PC-9 (cell line): ENCODE measurements at regions not wholly inside any gene's neighbourhood (a gene's known extent, or its start where the extent isn't known, plus 50 kb on each side); places are given as distances from the start of the nearest gene placed in this dataset.
A peak's percentile ranks its signal among the peaks of the same experiment; 100 is the strongest.

Experiments used
- BruUV-seq: library from RNA; stranded (reverse); fragments of 400-500 nt; replicated peaks from 2 replicates; lab custom pipeline; 2021; lab: Mats Ljungman, UMichigan
- CTCF ChIA-PET: fragments of 300-600 bp; sonication (Branson Sonifier 250); formaldehyde crosslinking; loops from one replicate; lab custom pipeline; 2022; ENCODE audit warnings: antibody characterized with exemption; lab: Charles Lee
- POLR2A ChIA-PET: fragments of 300-600 bp; sonication (Branson Sonifier 250); formaldehyde crosslinking; loops from one replicate; lab custom pipeline; 2022; ENCODE audit warnings: antibody characterized with exemption; ENCODE audit not compliant: unreplicated experiment; lab: Charles Lee
- DNase-seq, 2 experiments: peaks; one replicate each; pipeline versions ENCODE4 v3.0.0 to v3.0.0-alpha.2; 2015 to 2022; ENCODE audit warnings: mixed read lengths in 1 of 2
- H2AFZ ChIP-seq: fragments of 200-600 bp; sonication (generic); 2 replicates; pipeline ENCODE4 v1.8.1; 2017; ENCODE audit warnings: antibody characterized with exemption
- H3F3A ChIP-seq: fragments of 200-600 bp; sonication (generic); 2 replicates; pipeline ENCODE4 v1.8.1; 2017; ENCODE audit warnings: antibody characterized with exemption, mild to moderate bottlenecking, low read depth; ENCODE audit not compliant: insufficient read depth
- H3K27ac ChIP-seq: fragments of 200-600 bp; sonication (generic); 2 replicates; pipeline ENCODE4 v1.6.1; 2016; ENCODE audit warnings: mixed run types
- H3K27me3 ChIP-seq: fragments of 200-600 bp; sonication (generic); 2 replicates; pipeline ENCODE4 v1.6.1; 2016; ENCODE audit warnings: low read depth, mixed run types; ENCODE audit not compliant: insufficient read depth
- H3K36me3 ChIP-seq: fragments of 200-600 bp; sonication (generic); 2 replicates; pipeline ENCODE4 v1.6.1; 2016; ENCODE audit warnings: low read depth, mixed run types
- H3K4me1 ChIP-seq: fragments of 200-600 bp; sonication (generic); replicated peaks from 2 replicates; pipeline ENCODE4 v1.6.1; 2016; ENCODE audit warnings: mixed run types; ENCODE audit not compliant: insufficient read depth
- H3K4me2 ChIP-seq: fragments of 200-600 bp; sonication (generic); 2 replicates; pipeline ENCODE4 v1.6.1; 2017; ENCODE audit warnings: mixed run types
- H3K4me3 ChIP-seq: fragments of 200-600 bp; sonication (generic); 2 replicates; pipeline ENCODE4 v1.6.1; 2016; ENCODE audit warnings: mixed run types
- H3K79me2 ChIP-seq: fragments of 200-600 bp; sonication (generic); 2 replicates; pipeline ENCODE4 v1.6.1; 2017; ENCODE audit warnings: low read depth, mixed run types
- H3K9me2 ChIP-seq: fragments of 200-600 bp; sonication (generic); 2 replicates; pipeline ENCODE4 v1.8.1; 2017; ENCODE audit warnings: mild to moderate bottlenecking; ENCODE audit not compliant: insufficient read depth
- H3K9me3 ChIP-seq: fragments of 200-600 bp; sonication (generic); 2 replicates; pipeline ENCODE4 v1.8.1; 2016; ENCODE audit warnings: low read depth; ENCODE audit not compliant: insufficient read depth
- H4K20me1 ChIP-seq: fragments of 200-600 bp; sonication (generic); 2 replicates; pipeline ENCODE4 v1.8.1; 2017; ENCODE audit not compliant: insufficient read depth
- EZH2 ChIP-seq: fragments of 200-600 bp; sonication (generic); IDR thresholded peaks from 2 replicates; pipeline ENCODE4 v1.8.0; 2017; ENCODE audit warnings: antibody characterized with exemption, low read depth
- intact Hi-C: fragments of 100-400 bp; cut with micrococcal nuclease; formaldehyde crosslinking; loops from one replicate; pipeline ENCODE4 v1.10.0; 2022; ENCODE audit not compliant: unreplicated experiment
- TF ChIP-seq, protein P1 (sequence below): fragments of 200-600 bp; sonication (generic); conservative IDR thresholded peaks from 2 replicates; pipeline ENCODE4 v1.6.1; 2017; ENCODE audit warnings: mixed run types, antibody characterized with exemption, mild to moderate bottlenecking, moderate library complexity

DNA sequence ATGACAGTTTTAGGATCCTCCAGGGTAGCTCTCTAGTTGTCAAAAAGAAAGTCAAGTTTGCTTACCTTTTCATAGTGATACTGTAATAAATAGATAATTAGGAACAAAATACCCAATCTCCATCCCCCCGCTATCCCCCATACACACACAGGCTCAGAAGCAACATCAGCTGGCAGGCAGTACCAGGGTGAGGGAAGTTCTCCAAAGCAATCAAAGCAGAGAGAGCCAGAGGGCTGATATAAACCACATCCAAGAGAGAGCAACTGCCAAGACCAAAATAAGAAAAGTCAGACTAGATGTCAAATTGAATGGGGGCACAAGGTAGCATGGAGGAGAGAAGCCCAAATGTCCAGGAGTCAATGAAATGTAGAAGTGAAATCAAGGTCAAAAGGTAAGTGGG is 80.2 kb upstream of the PTPRR start:
- CTCF ChIA-PET = no interaction called here
- DNase-seq = no peak
- no TSS peak for BruUV-seq
- H3K79me2 ChIP-seq = no peaks in the 10 kb centered on the region
- no peak overlapping the region for H3K4me3 ChIP-seq
- H3K36me3 ChIP-seq = no peaks in the 10 kb centered on the region
- TF ChIP-seq, protein P1, sequence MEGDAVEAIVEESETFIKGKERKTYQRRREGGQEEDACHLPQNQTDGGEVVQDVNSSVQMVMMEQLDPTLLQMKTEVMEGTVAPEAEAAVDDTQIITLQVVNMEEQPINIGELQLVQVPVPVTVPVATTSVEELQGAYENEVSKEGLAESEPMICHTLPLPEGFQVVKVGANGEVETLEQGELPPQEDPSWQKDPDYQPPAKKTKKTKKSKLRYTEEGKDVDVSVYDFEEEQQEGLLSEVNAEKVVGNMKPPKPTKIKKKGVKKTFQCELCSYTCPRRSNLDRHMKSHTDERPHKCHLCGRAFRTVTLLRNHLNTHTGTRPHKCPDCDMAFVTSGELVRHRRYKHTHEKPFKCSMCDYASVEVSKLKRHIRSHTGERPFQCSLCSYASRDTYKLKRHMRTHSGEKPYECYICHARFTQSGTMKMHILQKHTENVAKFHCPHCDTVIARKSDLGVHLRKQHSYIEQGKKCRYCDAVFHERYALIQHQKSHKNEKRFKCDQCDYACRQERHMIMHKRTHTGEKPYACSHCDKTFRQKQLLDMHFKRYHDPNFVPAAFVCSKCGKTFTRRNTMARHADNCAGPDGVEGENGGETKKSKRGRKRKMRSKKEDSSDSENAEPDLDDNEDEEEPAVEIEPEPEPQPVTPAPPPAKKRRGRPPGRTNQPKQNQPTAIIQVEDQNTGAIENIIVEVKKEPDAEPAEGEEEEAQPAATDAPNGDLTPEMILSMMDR = no peak
- no peak for TF ChIP-seq EZH2
- intact Hi-C loops = no loop called here
- H2AFZ ChIP-seq = no peak overlapping the region
- no peaks in the 10 kb centered on the region for H3F3A ChIP-seq
- no peak overlapping the region for H3K27ac ChIP-seq
- no peak overlapping the region for H3K4me2 ChIP-seq
- no peaks in the 10 kb centered on the region for H4K20me1 ChIP-seq
- no peaks in the 10 kb centered on the region for H3K4me1 ChIP-seq
- H3K9me3 ChIP-seq = no peaks in the 10 kb centered on the region
- H3K9me2 ChIP-seq = no peaks in the 10 kb centered on the region
- H3K27me3 ChIP-seq = no peaks in the 10 kb centered on the region
- POLR2A ChIA-PET = no interaction called here

DNA sequence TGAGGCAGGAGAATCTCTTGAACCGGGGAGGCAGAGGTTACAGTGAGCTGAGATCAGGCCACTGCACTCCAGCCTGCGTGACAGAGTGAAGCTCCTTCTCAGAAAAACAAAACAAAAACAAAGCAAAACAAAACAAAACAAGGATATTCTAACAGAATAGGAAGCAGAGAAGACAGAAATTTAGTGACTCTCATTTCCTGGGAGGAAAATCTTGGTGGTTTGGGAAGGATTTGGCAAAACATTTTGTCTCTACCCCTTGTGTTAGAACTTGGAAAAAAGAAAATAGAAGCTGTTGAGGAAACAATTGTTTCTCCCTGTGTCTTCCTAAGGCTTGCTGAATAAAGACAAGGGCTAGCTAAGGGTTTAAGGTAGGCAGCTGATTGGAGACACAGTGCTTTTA is 79.7 kb upstream of the PTPRR start:
- DNase-seq = no peak
- H3K4me2 ChIP-seq = no peak overlapping the region
- H3K36me3 ChIP-seq = no peaks in the 10 kb centered on the region
- no peaks in the 10 kb centered on the region for H3K9me3 ChIP-seq
- no peaks in the 10 kb centered on the region for H4K20me1 ChIP-seq
- no peaks in the 10 kb centered on the region for H3K27me3 ChIP-seq
- BruUV-seq = no TSS peak
- ChIA-PET CTCF (no interaction called here), POLR2A (no interaction called here)
- intact Hi-C loops = no loop called here
- no peaks in the 10 kb centered on the region for H3F3A ChIP-seq
- H3K9me2 ChIP-seq = no peaks in the 10 kb centered on the region
- H3K4me1 ChIP-seq = no peaks in the 10 kb centered on the region
- no peak for TF ChIP-seq EZH2
- TF ChIP-seq, protein P1 = no peak
- H3K4me3 ChIP-seq = no peak overlapping the region
- H2AFZ ChIP-seq = no peak overlapping the region
- no peaks in the 10 kb centered on the region for H3K79me2 ChIP-seq
- no peak overlapping the region for H3K27ac ChIP-seq

DNA sequence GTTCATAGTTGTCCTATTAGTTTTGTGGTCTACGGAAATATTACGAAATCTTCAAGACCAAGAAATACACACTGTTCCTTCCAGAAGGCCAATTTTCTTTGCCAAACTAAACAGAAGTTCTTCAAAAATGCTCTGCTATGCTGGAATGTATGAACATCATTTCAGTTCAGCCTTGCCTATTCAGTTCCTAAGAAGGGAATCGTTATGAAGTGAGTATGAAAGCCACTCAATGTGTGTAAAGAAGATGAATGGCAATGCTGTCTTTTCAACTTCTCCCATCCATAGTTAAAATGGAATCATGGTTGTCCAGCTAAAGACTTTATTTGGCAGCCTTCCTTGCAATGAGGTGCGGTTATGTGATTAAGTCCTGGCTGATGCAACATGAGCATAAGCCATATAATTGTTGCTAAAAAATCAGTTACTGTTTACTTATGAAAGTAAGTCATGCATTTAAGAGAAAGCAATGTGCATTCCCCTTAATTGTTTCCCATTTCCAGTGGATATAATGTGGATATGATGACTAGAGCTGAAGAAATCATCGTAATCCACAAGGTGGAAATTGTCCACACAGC is 73.8 kb upstream of the PTPRR start:
- no peaks in the 10 kb centered on the region for H3K9me3 ChIP-seq
- intact Hi-C loops = no loop called here
- H3K27me3 ChIP-seq = no peaks in the 10 kb centered on the region
- no peaks in the 10 kb centered on the region for H3K36me3 ChIP-seq
- 0 out of 2 replicates have a peak, but pooled peaks cover 6% of the 10 kb centered on the region for H3K4me1 ChIP-seq
- H4K20me1 ChIP-seq = no peaks in the 10 kb centered on the region
- DNase-seq = no peak
- BruUV-seq = no TSS peak
- H2AFZ ChIP-seq = peak overlapping the region; percentile 63
- H3F3A ChIP-seq = no peaks in the 10 kb centered on the region
- POLR2A ChIA-PET = no interaction called here
- no peaks in the 10 kb centered on the region for H3K9me2 ChIP-seq
- H3K4me3 ChIP-seq = no peak overlapping the region
- H3K79me2 ChIP-seq = no peaks in the 10 kb centered on the region
- TF ChIP-seq, protein P1 = no peak
- no peak for TF ChIP-seq EZH2
- 0 out of 2 replicates have a peak overlapping the region, but pooled peaks have one; percentile 12 for H3K4me2 ChIP-seq
- H3K27ac ChIP-seq = no peak overlapping the region
- CTCF ChIA-PET = no interaction called here
